H9 (cell line): ENCODE measurements at regions not wholly inside any gene's neighbourhood (a gene's known extent, or its start where the extent isn't known, plus 50 kb on each side); places are given as distances from the start of the nearest gene placed in this dataset.

ENCODE experiments used
- DNase-seq: peaks from one replicate; pipeline ENCODE4 v3.0.0-alpha.2; 2017
- H2AFZ ChIP-seq: one replicate; pipeline ENCODE4 v1.6.1; 2013; ENCODE audit warnings: mild to moderate bottlenecking, low read length, control low read depth, moderate library complexity
- H2AK5ac ChIP-seq: 2 replicates; pipeline ENCODE4 v1.6.1; 2013; ENCODE audit warnings: low read length, control low read depth, mixed read lengths; ENCODE audit not compliant: insufficient read length
- H2BK120ac ChIP-seq: one replicate; pipeline ENCODE4 v1.6.1; 2013; ENCODE audit warnings: low read depth, mild to moderate bottlenecking, low read length, control low read depth, inconsistent platforms; ENCODE audit not compliant: poor library complexity, severe bottlenecking
- H2BK12ac ChIP-seq: 2 replicates; pipeline ENCODE4 v1.6.1; 2013; ENCODE audit warnings: low read length, control low read depth, mixed read lengths, low read depth; ENCODE audit not compliant: insufficient read length
- H2BK15ac ChIP-seq: 2 replicates; pipeline ENCODE4 v1.6.1; 2013; ENCODE audit warnings: low read depth, low read length, control low read depth
- H2BK20ac ChIP-seq: one replicate; pipeline ENCODE4 v1.6.1; 2013; ENCODE audit warnings: low read depth, mild to moderate bottlenecking, low read length, control low read depth, inconsistent platforms; ENCODE audit not compliant: poor library complexity, severe bottlenecking
- H2BK5ac ChIP-seq: 2 replicates; pipeline ENCODE4 v1.6.1; 2013; ENCODE audit warnings: low read length, control low read depth, mixed read lengths; ENCODE audit not compliant: insufficient read length
- H3K14ac ChIP-seq: 2 replicates; pipeline ENCODE4 v1.6.1; 2013; ENCODE audit warnings: low read length, control low read depth; ENCODE audit not compliant: insufficient read depth
- H3K18ac ChIP-seq: 2 replicates; pipeline ENCODE4 v1.6.1; 2013; ENCODE audit warnings: low read depth, mild to moderate bottlenecking, mixed read lengths, low read length, control low read depth; ENCODE audit not compliant: insufficient read length
- H3K23ac ChIP-seq: 2 replicates; pipeline ENCODE4 v1.6.1; 2013; ENCODE audit warnings: low read length, control low read depth, mixed read lengths, low read depth; ENCODE audit not compliant: insufficient read length
- H3K23me2 ChIP-seq: 2 replicates; pipeline ENCODE4 v1.6.1; 2013; ENCODE audit warnings: low read depth, mild to moderate bottlenecking, mixed read lengths, low read length, control low read depth; ENCODE audit not compliant: insufficient read length, poor library complexity, severe bottlenecking
- H3K27ac ChIP-seq: 2 replicates; pipeline ENCODE4 v1.5.1; 2013; ENCODE audit warnings: low read length, control low read depth, mixed read lengths, low read depth; ENCODE audit not compliant: insufficient read length
- H3K27me3 ChIP-seq: 2 replicates; pipeline ENCODE4 v1.6.1; 2013; ENCODE audit warnings: low read length, control low read depth, inconsistent platforms; ENCODE audit not compliant: insufficient read depth
- H3K4ac ChIP-seq: 2 replicates; pipeline ENCODE4 v1.6.1; 2013; ENCODE audit warnings: low read depth, mild to moderate bottlenecking, control low read depth, inconsistent platforms, low read length, moderate library complexity
- H3K4me1 ChIP-seq: 2 replicates; pipeline ENCODE4 v1.6.1; 2013; ENCODE audit warnings: low read length, control low read depth, inconsistent platforms; ENCODE audit not compliant: insufficient read depth
- H3K4me2 ChIP-seq: 2 replicates; pipeline ENCODE4 v1.6.1; 2013; ENCODE audit warnings: low read length, control low read depth, mixed read lengths; ENCODE audit not compliant: insufficient read length, insufficient read depth
- H3K56ac ChIP-seq: 2 replicates; pipeline ENCODE4 v1.6.1; 2013; ENCODE audit warnings: low read depth, mild to moderate bottlenecking, mixed read lengths, low read length, control low read depth; ENCODE audit not compliant: insufficient read length
- H3K79me1 ChIP-seq: 2 replicates; pipeline ENCODE4 v1.6.1; 2013; ENCODE audit warnings: low read depth, mild to moderate bottlenecking, moderate library complexity, low read length, control low read depth, inconsistent platforms; ENCODE audit not compliant: insufficient read depth, poor library complexity, severe bottlenecking
- H3K79me2 ChIP-seq: 2 replicates; pipeline ENCODE4 v1.6.1; 2013; ENCODE audit warnings: low read length, control low read depth, inconsistent platforms; ENCODE audit not compliant: insufficient read depth
- H3K9ac ChIP-seq: 2 replicates; pipeline ENCODE4 v1.6.1; 2013; ENCODE audit warnings: low read length, control low read depth, mixed read lengths; ENCODE audit not compliant: insufficient read length; ENCODE audit errors: extremely low read depth
- H3K9me3 ChIP-seq: one replicate; pipeline ENCODE4 v1.6.1; 2013; ENCODE audit warnings: low read depth, low read length, inconsistent platforms; ENCODE audit not compliant: control insufficient read depth
- H3T11ph ChIP-seq: one replicate; pipeline ENCODE4 v1.6.1; 2013; ENCODE audit warnings: mild to moderate bottlenecking, low read length, control low read depth, inconsistent platforms
- H4K20me1 ChIP-seq: one replicate; pipeline ENCODE4 v1.6.1; 2013; ENCODE audit not compliant: control insufficient read depth, insufficient read length, insufficient read depth
- H4K5ac ChIP-seq: 2 replicates; pipeline ENCODE4 v1.6.1; 2013; ENCODE audit warnings: low read depth, mild to moderate bottlenecking, mixed read lengths, low read length, control low read depth; ENCODE audit not compliant: insufficient read length
- H4K8ac ChIP-seq: replicated peaks from 2 replicates; pipeline ENCODE4 v1.6.1; 2013; ENCODE audit warnings: low read length, control low read depth, mixed read lengths, low read depth; ENCODE audit not compliant: insufficient read length
- H4K91ac ChIP-seq: 2 replicates; pipeline ENCODE4 v1.6.1; 2013; ENCODE audit warnings: low read depth, mild to moderate bottlenecking, moderate library complexity, mixed read lengths, low read length, control low read depth; ENCODE audit not compliant: insufficient read length
- H3K27ac Mint-ChIP-seq, 3 experiments: 2 replicates in 2 of 3; 3 replicates in 1 of 3; pipeline ENCODE4 v1.8.0; 2020 to 2021; ENCODE audit warnings: mixed read lengths in 3 of 3, mild to moderate bottlenecking in 1 of 3, moderate library complexity in 1 of 3
- H3K27me3 Mint-ChIP-seq: 2 replicates; pipeline ENCODE4 v1.8.0; 2021; ENCODE audit warnings: low read depth, mild to moderate bottlenecking, moderate library complexity, mixed read lengths
- H3K36me3 Mint-ChIP-seq, 3 experiments: 2 replicates in 2 of 3; 3 replicates in 1 of 3; pipeline ENCODE4 v1.8.0; 2020 to 2021; ENCODE audit warnings: low read depth in 3 of 3, mixed read lengths in 3 of 3; ENCODE audit not compliant: insufficient read depth in 1 of 3
- H3K4me1 Mint-ChIP-seq, 2 experiments: 2 replicates each; pipeline ENCODE4 v1.8.0; 2020; ENCODE audit warnings: mixed read lengths in 2 of 2
- H3K4me3 Mint-ChIP-seq, 2 experiments: 2 replicates in 1 of 2; 3 replicates in 1 of 2; pipeline ENCODE4 v1.8.0; 2020 to 2021; ENCODE audit warnings: mild to moderate bottlenecking in 2 of 2, mixed read lengths in 2 of 2, moderate library complexity in 1 of 2
- H3K9me3 Mint-ChIP-seq, 2 experiments: 2 replicates in 1 of 2; 3 replicates in 1 of 2; pipeline ENCODE4 v1.8.0; 2020; ENCODE audit warnings: mild to moderate bottlenecking in 2 of 2, mixed read lengths in 2 of 2, moderate library complexity in 1 of 2
- CTCF ChIP-seq: fragments of 200-600 bp; sonication (generic); conservative IDR thresholded peaks from 3 replicates; pipeline ENCODE4 v1.8.0; 2021; ENCODE audit warnings: antibody characterized with exemption, mild to moderate bottlenecking
- WGBS: extraction: QIAGEN DNeasy Blood & Tissue Kit; methylation state at CpG from one replicate; pipeline ENCODE4 v1.1.7; 2013; ENCODE audit warnings: missing lambda C conversion rate, low lambda C conversion rate, mixed read lengths; ENCODE audit not compliant: insufficient read length; ENCODE audit errors: extremely low coverage; 5-methylcytosine and 5-hydroxymethylcytosine counted together

- Histone ChIP-seq H4K8ac (no peak overlapping the region), H2BK15ac (no peak overlapping the region), H2BK12ac (no peak overlapping the region), H3K23me2 (no peaks in the 10 kb centered on the region), H3K79me1 (no peaks in the 10 kb centered on the region), H3K56ac (no peak overlapping the region), H3K23ac (no peak overlapping the region), H3K79me2 (no peaks in the 10 kb centered on the region), H4K91ac (no peak overlapping the region), H3K9ac (no peak overlapping the region), H2AK5ac (no peak overlapping the region), H3K18ac (no peak overlapping the region), H3K9me3 (no peaks in the 10 kb centered on the region), H3T11ph (no peak overlapping the region), H2BK120ac (no peak overlapping the region), H2BK20ac (no peak overlapping the region), H3K14ac (no peak overlapping the region), H3K4ac (no peak overlapping the region), H3K27ac (no peak overlapping the region), H3K4me2 (no peak overlapping the region), H3K4me1 (no peaks in the 10 kb centered on the region), H4K5ac (no peak overlapping the region), H4K20me1 (no peaks in the 10 kb centered on the region), H2BK5ac (no peak overlapping the region), H3K27me3 (no peaks in the 10 kb centered on the region; the same call in 1 of the 2 replicates), H2AFZ (no peak overlapping the region)
- H3K4me1 Mint-ChIP-seq = peaks cover 0 to 3% of the 10 kb centered on the region in 2 experiments; a peak in 1 of 4 replicates
- no peaks in the 10 kb centered on the region for H3K36me3 Mint-ChIP-seq
- TF ChIP-seq CTCF = no peak
- peaks cover 13% of the 10 kb centered on the region for H3K27me3 Mint-ChIP-seq
- no peak overlapping the region for H3K27ac Mint-ChIP-seq
- H3K4me3 Mint-ChIP-seq = no peak overlapping the region
- H3K9me3 Mint-ChIP-seq = no peaks in the 10 kb centered on the region
- DNase-seq = no peak
- WGBS = no CpG with 5 or more reads among the region's 2 CpGs
These were observed 157.0 kb upstream of the PRSS1 start for GRCh38 chr7:142592231-142592630.
